Neural cell (in vitro differentiated cells): ENCODE measurements at regions not wholly inside any gene's neighbourhood (a gene's known extent, or its start where the extent isn't known, plus 50 kb on each side); places are given as distances from the start of the nearest gene placed in this dataset.

Experiments
- H2AFZ ChIP-seq: fragments of 200-600, 300-800 bp; sonication (generic), shearing (Covaris generic); 2 replicates; pipeline ENCODE4 v1.6.0; 2014; ENCODE audit warnings: low read depth, mild to moderate bottlenecking, antibody characterized with exemption, low read length, moderate library complexity
- H3F3A ChIP-seq: fragments of 200-600 bp; shearing (Covaris generic); 2 replicates; pipeline ENCODE4 v1.6.1; 2016; ENCODE audit warnings: mild to moderate bottlenecking, moderate library complexity, mixed read lengths, antibody characterized with exemption, low read length; ENCODE audit not compliant: insufficient read depth, poor library complexity, severe bottlenecking
- H3K27ac ChIP-seq: fragments of 200-600, 300-800 bp; sonication (generic), shearing (Covaris generic); 2 replicates; pipeline ENCODE4 v1.5.1; 2014; ENCODE audit warnings: mild to moderate bottlenecking, low read length, moderate library complexity
- H3K27me3 ChIP-seq: fragments of 300-800, 200-600 bp; sonication (generic), shearing (Covaris generic); 2 replicates; pipeline ENCODE4 v1.6.0; 2014; ENCODE audit warnings: mild to moderate bottlenecking, low read depth, low read length, moderate library complexity; ENCODE audit not compliant: insufficient read depth
- H3K36me3 ChIP-seq: fragments of 300-800, 200-600 bp; sonication (generic), shearing (Covaris generic); 2 replicates; pipeline ENCODE4 v1.5.1; 2014; ENCODE audit warnings: mild to moderate bottlenecking, antibody characterized with exemption, low read length, moderate library complexity; ENCODE audit not compliant: insufficient read depth
- H3K4me2 ChIP-seq: fragments of 300-800, 200-600 bp; sonication (generic), shearing (Covaris generic); 2 replicates; pipeline ENCODE4 v1.6.0; 2014; ENCODE audit warnings: mild to moderate bottlenecking, low read length
- H3K4me3 ChIP-seq: fragments of 300-800, 200-600 bp; sonication (generic), shearing (Covaris generic); 2 replicates; pipeline ENCODE4 v1.5.1; 2014; ENCODE audit warnings: mild to moderate bottlenecking, low read length, moderate library complexity
- H3K79me2 ChIP-seq: fragments of 200-600 bp; shearing (Covaris generic); replicated peaks from 2 replicates; pipeline ENCODE4 v1.6.0; 2014; ENCODE audit warnings: mild to moderate bottlenecking, low read length, moderate library complexity; ENCODE audit not compliant: insufficient read depth
- H3K9ac ChIP-seq: fragments of 300-800, 200-600 bp; sonication (generic), shearing (Covaris generic); 2 replicates; pipeline ENCODE4 v1.6.1; 2016; ENCODE audit warnings: mild to moderate bottlenecking, low read length, mixed read lengths
- H3K9me2 ChIP-seq: fragments of 200-600 bp; shearing (Covaris generic); 2 replicates; pipeline ENCODE4 v1.6.1; 2016; ENCODE audit warnings: mild to moderate bottlenecking, low read length, mixed read lengths; ENCODE audit not compliant: insufficient read depth
- H3K9me3 ChIP-seq: fragments of 200-600, 300-800 bp; sonication (generic), shearing (Covaris generic); 2 replicates; pipeline ENCODE4 v1.6.1; 2016; ENCODE audit warnings: mild to moderate bottlenecking, mixed run types, low read length, moderate library complexity, mixed read lengths
- H4K20me1 ChIP-seq: fragments of 200-600 bp; shearing (Covaris generic); 2 replicates; pipeline ENCODE4 v1.6.1; 2016; ENCODE audit warnings: mild to moderate bottlenecking, mixed run types; ENCODE audit not compliant: insufficient read depth
- EP300 ChIP-seq: fragments of 450-650 bp; conservative IDR thresholded peaks from 2 replicates; pipeline ENCODE4 v1.6.1; 2014; ENCODE audit warnings: antibody characterized with exemption, mild to moderate bottlenecking, moderate library complexity; ENCODE audit not compliant: poor library complexity, severe bottlenecking
- EZH2 ChIP-seq: fragments of 200-600, 300-800 bp; shearing (Covaris generic), sonication (generic); IDR thresholded peaks from 2 replicates; pipeline ENCODE4 v1.6.1; 2014; ENCODE audit warnings: antibody characterized with exemption, low read length, borderline replicate concordance, mild to moderate bottlenecking; ENCODE audit not compliant: insufficient read depth, poor library complexity, severe bottlenecking
- MXI1 ChIP-seq: fragments of 450-650 bp; conservative IDR thresholded peaks from 2 replicates; pipeline ENCODE4 v1.6.1; 2014; ENCODE audit warnings: antibody characterized with exemption, mild to moderate bottlenecking; ENCODE audit not compliant: poor library complexity, severe bottlenecking
- POLR2AphosphoS5 ChIP-seq: IDR thresholded peaks from 2 replicates; pipeline ENCODE4 v1.6.1; 2012
- RAD21 ChIP-seq: fragments of 450-650 bp; conservative IDR thresholded peaks from 2 replicates; pipeline ENCODE4 v1.6.1; 2014; ENCODE audit warnings: antibody characterized with exemption, mild to moderate bottlenecking, moderate library complexity
- SMC3 ChIP-seq: fragments of 450-650 bp; conservative IDR thresholded peaks from 2 replicates; pipeline ENCODE4 v1.6.1; 2014; ENCODE audit warnings: antibody characterized with exemption, mild to moderate bottlenecking, moderate library complexity; ENCODE audit not compliant: poor library complexity
- TAF1 ChIP-seq: IDR thresholded peaks from 2 replicates; pipeline ENCODE4 v1.6.1; 2012; ENCODE audit warnings: low read depth
- TF ChIP-seq, protein P1 (sequence below): fragments of 450-650 bp; IDR thresholded peaks from 2 replicates; pipeline ENCODE4 v1.5.1; 2014; ENCODE audit warnings: antibody characterized with exemption, mild to moderate bottlenecking, moderate library complexity; ENCODE audit not compliant: poor library complexity, severe bottlenecking
- TF ChIP-seq, protein P2 (sequence below): IDR thresholded peaks from 2 replicates; pipeline ENCODE4 v1.6.1; 2012; ENCODE audit warnings: borderline replicate concordance

DNA sequence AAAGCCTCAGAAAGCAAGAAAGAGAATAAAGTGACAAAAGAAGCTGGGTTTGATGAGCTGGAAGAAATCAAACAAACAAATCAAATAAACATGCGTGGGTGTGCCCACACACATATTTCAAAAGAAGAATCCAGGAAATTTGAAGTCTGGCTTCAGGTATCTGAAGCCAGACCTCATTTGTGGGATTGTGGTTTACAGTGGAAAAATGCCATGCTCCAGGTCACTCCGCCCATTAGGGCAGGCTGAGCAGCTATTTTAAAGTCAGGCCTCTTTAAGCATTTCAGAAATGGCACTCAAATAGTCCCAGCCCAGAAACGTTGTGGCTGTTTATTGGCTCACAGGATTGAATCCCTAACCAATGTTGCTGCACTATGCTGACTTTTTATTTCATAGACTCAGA lies 226.1 kb upstream of the F9 start:
- H3K9me2 ChIP-seq, result no peaks in the 10 kb centered on the region
- no peak overlapping the region for H3K4me2 ChIP-seq
- no peaks in the 10 kb centered on the region for H3K9me3 ChIP-seq
- no peaks in the 10 kb centered on the region for H4K20me1 ChIP-seq
- H3K27me3 ChIP-seq, result no peaks in the 10 kb centered on the region
- no peak overlapping the region for H3K27ac ChIP-seq
- H3K36me3 ChIP-seq, result no peaks in the 10 kb centered on the region
- no peaks in the 10 kb centered on the region for H3K79me2 ChIP-seq
- H3K4me3 ChIP-seq, result no peak overlapping the region
- TF ChIP-seq, protein P1, sequence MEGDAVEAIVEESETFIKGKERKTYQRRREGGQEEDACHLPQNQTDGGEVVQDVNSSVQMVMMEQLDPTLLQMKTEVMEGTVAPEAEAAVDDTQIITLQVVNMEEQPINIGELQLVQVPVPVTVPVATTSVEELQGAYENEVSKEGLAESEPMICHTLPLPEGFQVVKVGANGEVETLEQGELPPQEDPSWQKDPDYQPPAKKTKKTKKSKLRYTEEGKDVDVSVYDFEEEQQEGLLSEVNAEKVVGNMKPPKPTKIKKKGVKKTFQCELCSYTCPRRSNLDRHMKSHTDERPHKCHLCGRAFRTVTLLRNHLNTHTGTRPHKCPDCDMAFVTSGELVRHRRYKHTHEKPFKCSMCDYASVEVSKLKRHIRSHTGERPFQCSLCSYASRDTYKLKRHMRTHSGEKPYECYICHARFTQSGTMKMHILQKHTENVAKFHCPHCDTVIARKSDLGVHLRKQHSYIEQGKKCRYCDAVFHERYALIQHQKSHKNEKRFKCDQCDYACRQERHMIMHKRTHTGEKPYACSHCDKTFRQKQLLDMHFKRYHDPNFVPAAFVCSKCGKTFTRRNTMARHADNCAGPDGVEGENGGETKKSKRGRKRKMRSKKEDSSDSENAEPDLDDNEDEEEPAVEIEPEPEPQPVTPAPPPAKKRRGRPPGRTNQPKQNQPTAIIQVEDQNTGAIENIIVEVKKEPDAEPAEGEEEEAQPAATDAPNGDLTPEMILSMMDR, result no peak
- TF ChIP-seq EZH2, result no peak
- TF ChIP-seq TAF1, result no peak
- no peak for TF ChIP-seq POLR2AphosphoS5
- TF ChIP-seq MXI1, result no peak
- no peak for TF ChIP-seq RAD21
- TF ChIP-seq, protein P2, sequence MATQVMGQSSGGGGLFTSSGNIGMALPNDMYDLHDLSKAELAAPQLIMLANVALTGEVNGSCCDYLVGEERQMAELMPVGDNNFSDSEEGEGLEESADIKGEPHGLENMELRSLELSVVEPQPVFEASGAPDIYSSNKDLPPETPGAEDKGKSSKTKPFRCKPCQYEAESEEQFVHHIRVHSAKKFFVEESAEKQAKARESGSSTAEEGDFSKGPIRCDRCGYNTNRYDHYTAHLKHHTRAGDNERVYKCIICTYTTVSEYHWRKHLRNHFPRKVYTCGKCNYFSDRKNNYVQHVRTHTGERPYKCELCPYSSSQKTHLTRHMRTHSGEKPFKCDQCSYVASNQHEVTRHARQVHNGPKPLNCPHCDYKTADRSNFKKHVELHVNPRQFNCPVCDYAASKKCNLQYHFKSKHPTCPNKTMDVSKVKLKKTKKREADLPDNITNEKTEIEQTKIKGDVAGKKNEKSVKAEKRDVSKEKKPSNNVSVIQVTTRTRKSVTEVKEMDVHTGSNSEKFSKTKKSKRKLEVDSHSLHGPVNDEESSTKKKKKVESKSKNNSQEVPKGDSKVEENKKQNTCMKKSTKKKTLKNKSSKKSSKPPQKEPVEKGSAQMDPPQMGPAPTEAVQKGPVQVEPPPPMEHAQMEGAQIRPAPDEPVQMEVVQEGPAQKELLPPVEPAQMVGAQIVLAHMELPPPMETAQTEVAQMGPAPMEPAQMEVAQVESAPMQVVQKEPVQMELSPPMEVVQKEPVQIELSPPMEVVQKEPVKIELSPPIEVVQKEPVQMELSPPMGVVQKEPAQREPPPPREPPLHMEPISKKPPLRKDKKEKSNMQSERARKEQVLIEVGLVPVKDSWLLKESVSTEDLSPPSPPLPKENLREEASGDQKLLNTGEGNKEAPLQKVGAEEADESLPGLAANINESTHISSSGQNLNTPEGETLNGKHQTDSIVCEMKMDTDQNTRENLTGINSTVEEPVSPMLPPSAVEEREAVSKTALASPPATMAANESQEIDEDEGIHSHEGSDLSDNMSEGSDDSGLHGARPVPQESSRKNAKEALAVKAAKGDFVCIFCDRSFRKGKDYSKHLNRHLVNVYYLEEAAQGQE, result no peak
- no peak for TF ChIP-seq SMC3
- TF ChIP-seq EP300, result no peak
- H2AFZ ChIP-seq, result no peak overlapping the region
- no peak overlapping the region for H3K9ac ChIP-seq
- no peaks in the 10 kb centered on the region for H3F3A ChIP-seq

DNA sequence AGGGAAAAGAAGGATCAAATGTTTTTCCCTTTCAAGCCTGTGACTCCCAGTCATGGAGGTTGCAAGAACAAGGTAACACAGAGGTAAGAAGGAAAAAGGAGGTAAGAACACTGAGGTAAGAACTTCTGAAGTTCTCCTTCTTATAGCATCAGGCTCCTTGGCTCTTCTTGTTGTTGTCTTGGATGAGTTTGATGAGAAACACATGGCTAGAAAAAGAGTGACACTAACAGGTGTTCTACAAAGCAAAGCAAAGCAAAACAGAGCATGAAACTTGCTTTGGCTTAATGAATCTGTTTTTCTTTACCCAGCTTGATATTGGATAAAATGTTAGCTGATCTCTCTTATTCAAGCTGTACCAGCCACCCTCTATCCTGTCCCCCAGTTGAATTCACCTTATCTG lies 231.2 kb upstream of the F9 start:
- no peaks in the 10 kb centered on the region for H3K36me3 ChIP-seq
- H3K27me3 ChIP-seq, result no peaks in the 10 kb centered on the region
- H2AFZ ChIP-seq, result no peak overlapping the region
- TF ChIP-seq TAF1, result no peak
- H3K4me3 ChIP-seq, result no peak overlapping the region
- no peaks in the 10 kb centered on the region for H3F3A ChIP-seq
- no peaks in the 10 kb centered on the region for H3K9me3 ChIP-seq
- no peak overlapping the region for H3K9ac ChIP-seq
- no peak overlapping the region for H3K4me2 ChIP-seq
- no peaks in the 10 kb centered on the region for H3K9me2 ChIP-seq
- no peaks in the 10 kb centered on the region for H3K79me2 ChIP-seq
- H4K20me1 ChIP-seq, result no peaks in the 10 kb centered on the region
- H3K27ac ChIP-seq, result no peak overlapping the region

DNA sequence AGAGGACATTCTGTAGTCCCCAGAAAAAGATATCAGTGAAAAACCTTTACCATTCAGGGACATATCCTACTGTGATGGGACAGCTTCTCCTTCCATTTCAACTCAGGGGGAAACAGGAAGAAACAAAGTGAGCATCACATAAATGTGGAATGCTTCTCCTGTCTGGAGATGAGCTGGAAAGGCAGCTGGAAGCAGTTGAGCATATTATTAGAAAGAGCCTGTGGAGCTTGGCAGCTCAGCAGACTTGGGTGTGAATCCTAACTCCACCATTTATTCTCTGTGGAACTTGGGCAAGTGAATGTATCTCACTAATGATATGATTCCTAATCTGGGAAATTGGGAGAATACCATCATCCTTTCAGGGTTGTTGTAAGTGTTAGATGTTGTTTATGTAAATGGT lies 232.1 kb upstream of the F9 start:
- Histone ChIP-seq H2AFZ (no peak overlapping the region), H4K20me1 (no peaks in the 10 kb centered on the region), H3K9me3 (no peaks in the 10 kb centered on the region), H3K4me3 (no peak overlapping the region), H3K36me3 (no peaks in the 10 kb centered on the region), H3K4me2 (no peak overlapping the region), H3F3A (no peaks in the 10 kb centered on the region), H3K27me3 (no peaks in the 10 kb centered on the region), H3K79me2 (no peaks in the 10 kb centered on the region), H3K9ac (no peak overlapping the region), H3K9me2 (no peaks in the 10 kb centered on the region), H3K27ac (no peak overlapping the region)
- TF ChIP-seq SMC3, result no peak
- TF ChIP-seq RAD21, result no peak
- TF ChIP-seq EP300, result no peak
- TF ChIP-seq EZH2, result no peak
- TF ChIP-seq, protein P1, result no peak
- TF ChIP-seq MXI1, result no peak
